Fibroblast of gingiva (primary cell): ENCODE measurements at regions not wholly inside any gene's neighbourhood (a gene's known extent, or its start where the extent isn't known, plus 50 kb on each side); places are given as distances from the start of the nearest gene placed in this dataset.
A peak's percentile ranks its signal among the peaks of the same experiment; 100 is the strongest.

Source experiments
- DNase-seq: peaks from one replicate; pipeline ENCODE4 v3.0.0-alpha.2; 2011; ENCODE audit warnings: low read depth

DNA sequence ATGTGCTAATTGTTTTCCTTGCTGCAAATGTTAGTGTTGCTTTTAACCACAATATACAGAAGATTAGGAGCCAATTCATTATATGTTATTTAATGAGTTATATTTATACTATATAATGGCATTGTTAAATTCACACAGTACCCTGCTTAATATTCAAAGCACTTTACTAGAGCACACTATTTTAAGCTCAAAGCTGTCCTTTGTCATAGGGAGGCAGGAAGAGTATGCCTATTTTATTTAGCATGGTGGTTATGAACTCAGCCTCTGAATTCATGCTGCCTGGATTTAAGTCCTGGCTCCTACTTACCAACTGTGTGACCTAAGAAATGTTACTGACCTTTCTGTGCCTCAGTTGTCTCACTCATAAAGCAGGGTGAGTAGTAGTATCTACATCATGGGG, 80.5 kb downstream of the FASTKD2 start:
- DNase-seq: no peak

GRCh38 chr2:206846331-206846730, 80.9 kb downstream of the FASTKD2 start:
- no peak for DNase-seq

DNA sequence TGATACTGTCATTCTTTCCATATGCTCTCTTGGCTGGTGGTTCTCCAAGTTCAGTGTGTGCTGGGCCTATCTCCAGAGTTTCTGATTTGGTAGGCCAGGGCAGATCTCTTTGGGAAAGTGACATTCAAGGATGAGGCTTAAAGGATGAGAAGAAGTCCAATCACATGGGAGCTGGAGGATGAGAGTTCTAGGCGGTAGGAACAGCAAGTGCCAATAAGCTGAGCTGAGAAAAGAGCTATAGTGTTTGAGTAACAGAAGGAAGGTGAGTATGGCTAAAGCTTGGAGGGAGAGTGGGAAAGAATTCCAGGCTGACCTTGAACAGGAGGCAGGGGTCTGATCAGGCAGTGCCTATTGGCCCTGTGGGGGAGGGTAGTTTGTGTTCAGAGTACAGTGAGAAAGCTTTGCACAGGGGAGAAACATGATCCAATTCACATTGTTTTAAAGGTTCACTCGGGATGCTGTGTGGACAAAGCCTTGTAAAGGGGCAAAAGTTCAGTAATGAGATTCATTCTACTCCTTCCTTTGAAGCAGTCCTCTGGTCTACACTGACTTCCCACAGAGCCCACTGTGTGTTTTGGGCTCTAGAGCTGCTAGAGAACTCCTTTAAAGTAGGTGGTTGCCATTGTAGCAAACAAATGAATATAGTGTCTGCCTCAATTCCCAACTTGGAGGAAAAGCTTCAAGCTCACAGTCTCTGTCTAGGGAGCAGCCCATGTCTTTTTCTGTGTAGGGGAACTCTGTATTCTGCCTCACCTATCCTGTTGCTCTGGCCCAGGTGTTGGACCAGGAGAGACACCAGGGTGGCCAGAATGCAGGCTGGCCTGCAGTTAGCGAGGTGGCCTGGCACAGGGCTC, 81.8 kb downstream of the FASTKD2 start:
- DNase-seq: peak; percentile 12

- no peak for DNase-seq
Measured at GRCh38 chr2:206850369-206850768, 85.0 kb downstream of the FASTKD2 start.

DNA sequence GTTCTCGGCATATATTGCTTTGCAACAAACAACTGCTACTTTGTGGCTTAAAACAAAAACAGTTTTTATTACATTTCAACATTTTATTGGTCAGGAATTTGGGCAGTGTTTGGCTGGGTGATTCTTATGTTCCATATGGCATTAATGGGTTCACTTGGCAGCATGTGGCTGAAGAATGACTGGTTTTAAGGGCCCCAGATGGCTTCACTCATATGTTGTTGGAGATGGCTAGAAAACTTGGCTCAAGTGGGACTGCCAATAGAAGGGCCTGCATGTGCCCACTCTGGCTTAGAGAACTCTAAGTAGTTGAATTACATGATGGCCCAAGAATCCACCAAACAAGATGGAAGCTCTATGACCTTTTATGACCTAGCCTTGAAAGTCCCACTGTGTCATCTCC, 86.1 kb downstream of the FASTKD2 start:
- DNase-seq: no peak

GRCh38 chr2:206853915-206854314, 85.4 kb upstream of the CPO start:
- no peak for DNase-seq

DNA sequence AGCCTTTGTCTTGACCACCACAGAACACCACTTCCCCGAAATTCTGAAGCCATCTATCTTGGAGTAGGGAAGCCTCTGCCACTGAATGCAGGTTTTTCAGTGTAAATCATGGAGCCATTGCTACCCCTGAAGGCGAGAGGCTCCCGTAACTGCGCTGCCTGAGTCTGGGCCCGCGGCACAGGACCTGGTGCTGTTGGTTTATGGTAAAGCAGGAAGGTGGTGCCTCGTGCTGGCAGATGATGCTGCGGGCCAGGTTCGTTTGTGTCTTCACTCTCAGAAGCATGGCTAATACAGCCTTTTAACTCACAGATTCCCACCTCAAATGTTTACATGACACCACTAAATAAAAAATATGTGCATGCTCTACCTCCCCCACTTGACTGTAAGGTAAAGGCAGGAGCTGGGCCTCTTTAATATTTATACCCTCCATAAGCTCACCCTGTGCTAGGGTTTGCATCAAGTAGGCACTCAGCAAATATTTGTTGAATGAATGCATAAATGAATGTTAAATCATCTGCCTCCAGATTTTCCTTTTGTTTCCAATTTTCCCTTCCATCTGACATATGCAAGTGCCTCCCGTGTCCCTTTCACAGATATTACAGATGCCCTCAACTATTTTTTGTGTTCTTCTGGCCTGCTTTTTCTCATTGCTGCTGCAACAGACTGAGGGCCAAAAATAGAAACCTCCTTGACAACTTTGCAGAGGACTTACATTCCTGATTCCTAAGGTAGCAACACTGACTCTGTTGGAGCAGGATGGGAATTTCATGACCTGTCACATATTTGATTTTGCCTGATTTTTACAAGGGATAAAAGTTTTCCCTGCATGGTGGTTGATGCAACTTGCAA, 83.5 kb upstream of the CPO start:
- no peak for DNase-seq

DNA sequence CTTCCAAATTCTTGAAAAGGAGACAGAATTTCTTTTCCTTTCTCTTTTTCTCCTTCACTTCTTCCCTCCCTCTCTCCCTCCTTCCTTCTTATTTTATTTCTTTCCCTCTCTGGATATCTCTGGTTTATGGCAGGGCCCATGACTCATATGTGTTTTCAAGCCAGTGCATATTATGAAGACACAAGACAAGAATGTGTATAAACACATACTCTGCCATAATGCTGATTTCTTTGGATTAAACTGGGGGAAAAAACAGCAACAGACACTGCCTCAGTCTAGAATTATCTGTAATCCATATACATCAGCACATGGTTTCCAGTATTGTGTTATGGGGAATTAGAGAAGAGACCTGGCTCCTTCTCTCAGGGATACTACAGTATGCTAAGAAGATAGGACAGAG, 82.8 kb upstream of the CPO start:
- peak; percentile 24 for DNase-seq

- DNase-seq: no peak
Measured at GRCh38 chr2:206858687-206859329, 80.5 kb upstream of the CPO start.

GRCh38 chr2:206859330-206859739, 80.0 kb upstream of the CPO start:
- no peak for DNase-seq

DNA sequence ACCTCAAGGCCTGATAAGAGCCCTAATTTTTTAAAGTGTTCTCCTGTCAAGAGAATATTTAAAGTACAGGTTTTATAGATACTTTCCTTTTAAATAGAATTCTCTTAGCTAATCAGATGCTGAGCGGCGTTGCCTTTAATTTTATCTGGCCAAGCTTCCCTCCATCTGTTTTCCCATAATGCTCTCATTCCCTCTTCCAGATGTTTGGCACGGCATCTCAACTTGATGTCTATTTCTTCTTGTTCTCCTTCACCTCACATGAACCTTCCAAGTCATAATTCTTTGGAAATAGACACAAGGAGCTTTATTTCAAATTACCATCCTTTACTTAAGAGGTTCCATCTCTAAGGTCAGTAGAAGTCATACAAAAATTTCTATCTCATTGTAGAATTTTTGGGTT, 76.1 kb upstream of the CPO start:
- DNase-seq: peak; percentile 46

GRCh38 chr2:206863716-206864115, 75.6 kb upstream of the CPO start:
- DNase-seq: no peak

GRCh38 chr2:206867006-206867405, 72.3 kb upstream of the CPO start:
- DNase-seq: no peak

GRCh38 chr2:206869824-206870495, 69.4 kb upstream of the CPO start:
- DNase-seq: no peak

DNA sequence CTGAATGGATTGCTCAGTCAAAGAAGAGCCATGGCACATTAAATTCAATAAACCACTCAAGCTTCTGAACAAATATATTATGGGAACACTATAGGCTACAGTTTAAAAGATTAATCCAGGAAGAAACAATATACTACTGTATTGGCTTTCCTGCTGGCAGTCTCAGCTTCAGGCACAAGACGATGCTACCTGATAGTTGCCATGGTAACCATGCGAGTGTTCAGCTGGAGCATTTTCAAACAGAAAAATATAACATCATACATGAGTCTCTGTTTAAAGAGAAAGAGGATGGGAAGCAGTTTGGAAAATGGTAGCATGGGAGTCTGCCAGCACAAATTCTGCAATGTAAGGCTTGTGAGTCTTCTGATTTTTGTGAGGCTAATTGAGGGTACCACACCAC, 65.9 kb upstream of the CPO start:
- DNase-seq: no peak

GRCh38 chr2:206875701-206876100, 63.6 kb upstream of the CPO start:
- DNase-seq: no peak

DNA sequence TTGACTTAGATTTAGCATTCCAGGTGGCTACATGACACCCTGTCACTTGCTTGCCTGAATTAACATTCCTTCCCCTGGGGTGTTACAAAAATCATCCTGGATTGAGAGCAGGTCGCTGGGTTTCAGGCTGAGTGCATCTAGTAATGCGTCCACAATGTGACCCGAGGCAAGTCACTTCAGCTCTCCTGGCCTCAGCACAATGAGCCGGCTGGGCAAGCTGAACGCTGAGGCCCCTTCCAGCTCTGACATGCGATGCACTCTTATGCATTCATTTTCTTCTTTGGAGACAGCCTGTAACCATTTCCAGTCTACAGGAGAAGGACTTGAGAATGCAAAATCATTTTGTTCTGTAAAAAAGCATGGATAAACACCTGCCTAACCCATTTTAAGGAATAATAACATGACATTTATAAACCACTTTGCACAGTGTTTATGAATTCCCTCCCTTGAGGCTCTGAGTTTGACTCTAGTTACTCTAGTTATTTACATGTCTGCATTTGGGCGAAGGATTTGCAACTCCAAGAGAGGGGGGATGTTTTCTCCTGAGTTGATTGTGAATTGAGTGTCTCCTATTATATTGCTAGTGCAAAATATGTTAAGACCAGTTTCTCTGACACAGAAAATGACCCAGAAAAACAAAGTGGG, 63.0 kb upstream of the CPO start:
- no peak for DNase-seq

- DNase-seq: no peak
Measured at GRCh38 chr2:206881708-206882410, 57.5 kb upstream of the CPO start.

- no peak for DNase-seq
Measured at GRCh38 chr2:206886696-206887095, 52.6 kb upstream of the CPO start.

GRCh38 chr2:206887745-206888144, 51.6 kb upstream of the CPO start:
- no peak for DNase-seq
